ENCODE measurements at regions not wholly inside any gene's neighbourhood (a gene's known extent, or its start where the extent isn't known, plus 50 kb on each side); places are given as distances from the start of the nearest gene placed in this dataset.
"Not testable (repeated sequence)": the region's sequence is repeated elsewhere in the genome, so short reads cannot be mapped to it uniquely, and the experiment has no call there.

- H3K9ac ChIP-seq = peak overlapping the region in 7 of 11 experiments; percentile 11 to 58 (median 26); a peak in 11 of 22 replicates
- peaks cover 21 to 75% (median 50%) of the 10 kb centered on the region in 10 experiments for H3K4me1 ChIP-seq
- H3K27me3 ChIP-seq = no peaks in the 10 kb centered on the region
- peak overlapping the region; percentile 66 to 90 (median 82) for H3K4me2 ChIP-seq
- no peaks in the 10 kb centered on the region for H3K36me3 ChIP-seq
- peak overlapping the region in 6 of 11 experiments; percentile 10 to 71 (median 38); a peak in 9 of 22 replicates for H3K27ac ChIP-seq
- no peaks in the 10 kb centered on the region for H4K20me1 ChIP-seq
- TF ChIP-seq Cebpa-rat (IDR thresholded peaks at IDR 0.05) = no peak
- peaks cover 13 to 45% (median 30%) of the 10 kb centered on the region in 11 experiments; a peak in 21 of 22 replicates for H3K9me3 ChIP-seq (replicated peaks in 1 of 11)
- H3K4me3 ChIP-seq = peak overlapping the region; percentile 22 to 53 (median 39); a peak in 14 of 20 replicates
Measured at GRCh38 chr19:20271215-20271926, 104.4 kb downstream of the ZNF486 start.

- no peaks in the 10 kb centered on the region; a peak in 1 of 22 replicates for H3K36me3 ChIP-seq
- peak overlapping the region in 5 of 11 experiments; percentile 21 to 82 (median 41); a peak in 10 of 22 replicates for H3K4me2 ChIP-seq
- no peaks in the 10 kb centered on the region for H3K27me3 ChIP-seq
- H4K20me1 ChIP-seq = no peaks in the 10 kb centered on the region
- no peak overlapping the region for H3K27ac ChIP-seq
- peak overlapping the region in 1 of 10 experiments; percentile 2; a peak in 1 of 20 replicates for H3K4me3 ChIP-seq
- H3K9ac ChIP-seq = no peak overlapping the region; a peak in 1 of 22 replicates
- no peak for TF ChIP-seq Cebpa-rat (IDR thresholded peaks at IDR 0.05)
- H3K4me1 ChIP-seq = peaks cover 21 to 56% (median 40%) of the 10 kb centered on the region in 10 experiments
- peaks cover 9 to 44% (median 30%) of the 10 kb centered on the region in 11 experiments; a peak in 20 of 22 replicates for H3K9me3 ChIP-seq (replicated peaks in 1 of 11)
Measured at GRCh38 chr19:20269461-20269860, 102.4 kb downstream of the ZNF486 start.

GRCh38 chr19:20261513-20261912 lies 94.5 kb downstream of the ZNF486 start:
- H3K9ac ChIP-seq = not testable (repeated sequence)

GRCh38 chr19:20260738-20261137 lies 93.7 kb downstream of the ZNF486 start:
- not testable (repeated sequence) for H3K36me3 ChIP-seq

More at GRCh38 chr19:20261513-20261912, 94.5 kb downstream of the ZNF486 start:
- not testable (repeated sequence) for H3K27me3 ChIP-seq, H3K4me1 ChIP-seq, H3K4me3 ChIP-seq, H3K27ac ChIP-seq, H3K4me2 ChIP-seq, H4K20me1 ChIP-seq, H3K36me3 ChIP-seq
- peaks cover 62 to 89% (median 82%) of the 10 kb centered on the region in 11 experiments for H3K9me3 ChIP-seq (replicated peaks in 1 of 11)

GRCh38 chr19:20259615-20260014 lies 92.6 kb downstream of the ZNF486 start:
- H3K9me3 ChIP-seq (replicated peaks in 1 of 11) = peaks cover 72 to 91% (median 76%) of the 10 kb centered on the region in 11 experiments
- no peaks in the 10 kb centered on the region for H3K27me3 ChIP-seq
- H3K4me3 ChIP-seq = no peak overlapping the region
- no peak overlapping the region for H3K9ac ChIP-seq
- no peak overlapping the region for H3K4me2 ChIP-seq
- no peaks in the 10 kb centered on the region; a peak in 1 of 22 replicates for H3K36me3 ChIP-seq
- TF ChIP-seq Cebpa-rat (IDR thresholded peaks at IDR 0.05) = no peak
- H3K4me1 ChIP-seq = no peaks in the 10 kb centered on the region
- H4K20me1 ChIP-seq = no peaks in the 10 kb centered on the region
- H3K27ac ChIP-seq = no peak overlapping the region

More at GRCh38 chr19:20260738-20261137, 93.7 kb downstream of the ZNF486 start:
- H3K9me3 ChIP-seq (replicated peaks in 1 of 11) = peaks cover 67 to 90% (median 78%) of the 10 kb centered on the region in 11 experiments
- not testable (repeated sequence) for H3K9ac ChIP-seq, H3K4me2 ChIP-seq, H3K4me3 ChIP-seq, H3K27me3 ChIP-seq, H3K4me1 ChIP-seq, H3K27ac ChIP-seq, H4K20me1 ChIP-seq

GRCh38 chr19:20256606-20257005 lies 89.6 kb downstream of the ZNF486 start:
- H3K4me3 ChIP-seq = no peak overlapping the region
- no peaks in the 10 kb centered on the region for H3K4me1 ChIP-seq
- H3K36me3 ChIP-seq = no peaks in the 10 kb centered on the region; a peak in 1 of 22 replicates
- H3K9ac ChIP-seq = no peak overlapping the region
- H3K27ac ChIP-seq = no peak overlapping the region
- no peak overlapping the region for H3K4me2 ChIP-seq
- H3K9me3 ChIP-seq (replicated peaks in 1 of 11) = peaks cover 48 to 75% (median 64%) of the 10 kb centered on the region in 11 experiments
- no peak for TF ChIP-seq Cebpa-rat (IDR thresholded peaks at IDR 0.05)
- no peaks in the 10 kb centered on the region for H3K27me3 ChIP-seq
- H4K20me1 ChIP-seq = no peaks in the 10 kb centered on the region

- Histone ChIP-seq H3K4me3 (no peak overlapping the region), H3K4me1 (no peaks in the 10 kb centered on the region), H3K4me2 (no peak overlapping the region), H3K27ac (no peak overlapping the region), H3K9ac (no peak overlapping the region), H3K27me3 (no peaks in the 10 kb centered on the region), H3K9me3 (replicated peaks in 1 of 11) (peaks cover 26 to 59% (median 45%) of the 10 kb centered on the region in 11 experiments), H4K20me1 (no peaks in the 10 kb centered on the region), H3K36me3 (no peaks in the 10 kb centered on the region; a peak in 1 of 22 replicates)
- TF ChIP-seq Cebpa-rat (IDR thresholded peaks at IDR 0.05) = no peak
Measured at GRCh38 chr19:20254121-20254520, 87.1 kb downstream of the ZNF486 start.

GRCh38 chr19:20252613-20253012 lies 85.6 kb downstream of the ZNF486 start:
- no peaks in the 10 kb centered on the region for H4K20me1 ChIP-seq
- no peaks in the 10 kb centered on the region for H3K27me3 ChIP-seq
- H3K36me3 ChIP-seq = no peaks in the 10 kb centered on the region; a peak in 1 of 22 replicates
- TF ChIP-seq Cebpa-rat (IDR thresholded peaks at IDR 0.05) = no peak
- H3K27ac ChIP-seq = no peak overlapping the region
- H3K9ac ChIP-seq = no peak overlapping the region
- H3K9me3 ChIP-seq (replicated peaks in 1 of 11) = peaks cover 11 to 44% (median 30%) of the 10 kb centered on the region in 11 experiments
- no peak overlapping the region for H3K4me2 ChIP-seq
- H3K4me3 ChIP-seq = no peak overlapping the region
- 0 out of 20 replicates have a peak, but pooled peaks cover 0 to under 1% (median 0%) of the 10 kb centered on the region in 10 experiments for H3K4me1 ChIP-seq

- Histone ChIP-seq H3K36me3 (no peaks in the 10 kb centered on the region; a peak in 1 of 22 replicates), H3K27ac (no peak overlapping the region), H3K4me3 (no peak overlapping the region), H3K4me1 (0 out of 20 replicates have a peak, but pooled peaks cover 0 to 5% (median 0%) of the 10 kb centered on the region in 10 experiments), H3K9me3 (replicated peaks in 1 of 11) (peaks cover 0 to 26% (median 15%) of the 10 kb centered on the region in 11 experiments; a peak in 16 of 22 replicates), H3K27me3 (no peaks in the 10 kb centered on the region), H3K9ac (no peak overlapping the region), H4K20me1 (no peaks in the 10 kb centered on the region), H3K4me2 (no peak overlapping the region)
- TF ChIP-seq Cebpa-rat (IDR thresholded peaks at IDR 0.05) = no peak
Measured at GRCh38 chr19:20250627-20251026, 83.6 kb downstream of the ZNF486 start.
